Prostate gland (tissue), 2 donors: ENCODE measurements at regions not wholly inside any gene's neighbourhood (a gene's known extent, or its start where the extent isn't known, plus 50 kb on each side); places are given as distances from the start of the nearest gene placed in this dataset.

Source experiments
- DNase-seq: peaks from one replicate; pipeline ENCODE4 v3.0.0-alpha.2; 2019; ENCODE audit warnings: low spot score
- H3K27ac ChIP-seq, 2 donors: fragments of 200-600 bp; sonication (generic); 2 replicates each; pipeline ENCODE4 v1.5.1; 2017 to 2019
- H3K27me3 ChIP-seq: fragments of 200-600 bp; sonication (generic); replicated peaks from 2 replicates; pipeline ENCODE4 v1.5.1; 2019; ENCODE audit not compliant: insufficient read depth
- H3K36me3 ChIP-seq, 2 donors: fragments of 200-600 bp; sonication (generic); 1 replicate in 1 of 2; 2 replicates in 1 of 2; pipeline versions ENCODE4 v1.5.1 to v1.8.1; 2017 to 2019
- H3K4me1 ChIP-seq: fragments of 200-600 bp; sonication (generic); replicated peaks from 2 replicates; pipeline ENCODE4 v1.5.1; 2019
- H3K4me3 ChIP-seq, 2 donors: fragments of 200-600 bp; sonication (generic); 2 replicates each; pipeline ENCODE4 v1.5.1; 2017 to 2019
- H3K9me3 ChIP-seq: fragments of 200-600 bp; sonication (generic); 2 replicates; pipeline ENCODE4 v1.5.1; 2017
- POLR2A ChIP-seq: fragments of 450-650 bp; IDR thresholded peaks from one replicate; pipeline ENCODE4 v1.6.1; 2016; ENCODE audit warnings: antibody characterized with exemption, mild to moderate bottlenecking
- POLR2AphosphoS5 ChIP-seq: sonication (generic); formaldehyde crosslinking; IDR thresholded peaks from one replicate; pipeline ENCODE4 v1.6.1; 2017; ENCODE audit warnings: antibody characterized with exemption
- WGBS: methylation state at CpG from one replicate; pipeline ENCODE4 v1.1.5; 2018; 5-methylcytosine and 5-hydroxymethylcytosine counted together
- intact Hi-C: fragments of 100-400 bp; cut with DNase I; formaldehyde crosslinking; loops from one replicate; pipeline ENCODE4 v1.14.2; 2022
- TF ChIP-seq, protein P1 (sequence below), 4 experiments: fragments of 200-600 bp in 2 of 4; fragments of 450-650 bp in 2 of 4; sonication (generic) in 2 of 4; IDR thresholded peaks; 1 replicate in 3 of 4; 2 replicates in 1 of 4; pipeline ENCODE4 v1.5.1; 2016 to 2019; ENCODE audit warnings: antibody characterized with exemption in 4 of 4, mild to moderate bottlenecking in 2 of 4, moderate library complexity in 2 of 4

DNA sequence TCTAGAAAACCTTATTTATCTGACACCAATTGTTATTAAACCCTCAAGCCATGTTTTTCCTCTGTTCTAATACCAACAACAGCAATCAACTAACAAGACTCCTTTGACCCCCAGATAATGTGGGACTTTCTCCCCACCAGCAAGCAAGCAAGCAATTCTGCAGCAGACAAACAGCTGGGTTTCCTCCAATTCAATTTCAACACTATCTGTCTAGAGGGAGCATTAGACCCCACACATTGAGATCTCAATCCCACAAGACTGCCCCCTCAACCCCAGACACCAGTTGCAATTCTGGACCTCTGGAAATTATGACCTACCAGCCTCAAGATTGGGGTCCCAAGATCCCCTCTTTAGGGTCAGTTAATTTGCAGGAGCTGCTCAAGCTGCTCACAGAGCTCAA lies 89.4 kb upstream of the TMEM26 start:
- no peaks in the 10 kb centered on the region for H3K9me3 ChIP-seq
- no peaks in the 10 kb centered on the region for H3K4me1 ChIP-seq
- no peak overlapping the region for H3K4me3 ChIP-seq
- H3K27me3 ChIP-seq: no peaks in the 10 kb centered on the region
- no peaks in the 10 kb centered on the region for H3K36me3 ChIP-seq
- TF ChIP-seq POLR2A (no peak), POLR2AphosphoS5 (no peak)
- TF ChIP-seq, protein P1, sequence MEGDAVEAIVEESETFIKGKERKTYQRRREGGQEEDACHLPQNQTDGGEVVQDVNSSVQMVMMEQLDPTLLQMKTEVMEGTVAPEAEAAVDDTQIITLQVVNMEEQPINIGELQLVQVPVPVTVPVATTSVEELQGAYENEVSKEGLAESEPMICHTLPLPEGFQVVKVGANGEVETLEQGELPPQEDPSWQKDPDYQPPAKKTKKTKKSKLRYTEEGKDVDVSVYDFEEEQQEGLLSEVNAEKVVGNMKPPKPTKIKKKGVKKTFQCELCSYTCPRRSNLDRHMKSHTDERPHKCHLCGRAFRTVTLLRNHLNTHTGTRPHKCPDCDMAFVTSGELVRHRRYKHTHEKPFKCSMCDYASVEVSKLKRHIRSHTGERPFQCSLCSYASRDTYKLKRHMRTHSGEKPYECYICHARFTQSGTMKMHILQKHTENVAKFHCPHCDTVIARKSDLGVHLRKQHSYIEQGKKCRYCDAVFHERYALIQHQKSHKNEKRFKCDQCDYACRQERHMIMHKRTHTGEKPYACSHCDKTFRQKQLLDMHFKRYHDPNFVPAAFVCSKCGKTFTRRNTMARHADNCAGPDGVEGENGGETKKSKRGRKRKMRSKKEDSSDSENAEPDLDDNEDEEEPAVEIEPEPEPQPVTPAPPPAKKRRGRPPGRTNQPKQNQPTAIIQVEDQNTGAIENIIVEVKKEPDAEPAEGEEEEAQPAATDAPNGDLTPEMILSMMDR (IDR thresholded peaks at IDR 0.05): no peak
- no peak for DNase-seq
- intact Hi-C loops: no loop called here
- H3K27ac ChIP-seq: no peak overlapping the region

DNA sequence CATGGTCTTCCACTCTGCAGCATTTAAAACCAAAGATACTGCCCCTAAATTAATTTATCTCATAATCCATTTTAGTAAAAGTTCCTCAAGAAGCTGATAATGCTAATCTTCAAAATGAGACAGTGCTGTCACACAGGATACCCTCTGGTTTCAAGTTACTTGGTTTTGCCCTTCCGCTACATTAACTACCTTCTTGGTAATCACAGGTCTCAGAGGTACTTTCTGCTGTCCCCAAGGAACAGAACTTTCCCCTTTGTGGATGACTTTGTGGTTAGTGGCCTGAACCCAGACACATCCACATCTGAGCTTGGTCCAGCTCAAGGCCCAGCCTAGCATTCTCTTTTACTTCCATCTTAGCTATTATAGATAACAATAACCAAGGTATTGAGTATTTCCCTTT lies 88.8 kb upstream of the TMEM26 start:
- intact Hi-C loops: no loop called here
- Histone ChIP-seq H3K9me3 (no peaks in the 10 kb centered on the region), H3K4me3 (no peak overlapping the region), H3K27me3 (no peaks in the 10 kb centered on the region), H3K27ac (no peak overlapping the region), H3K4me1 (no peaks in the 10 kb centered on the region), H3K36me3 (no peaks in the 10 kb centered on the region)
- no peak for DNase-seq
- TF ChIP-seq POLR2A: no peak
- no peak for TF ChIP-seq POLR2AphosphoS5
- TF ChIP-seq, protein P1 (IDR thresholded peaks at IDR 0.05): no peak
- 100% methylated on average over 1 of the region's 1 CpG for WGBS

DNA sequence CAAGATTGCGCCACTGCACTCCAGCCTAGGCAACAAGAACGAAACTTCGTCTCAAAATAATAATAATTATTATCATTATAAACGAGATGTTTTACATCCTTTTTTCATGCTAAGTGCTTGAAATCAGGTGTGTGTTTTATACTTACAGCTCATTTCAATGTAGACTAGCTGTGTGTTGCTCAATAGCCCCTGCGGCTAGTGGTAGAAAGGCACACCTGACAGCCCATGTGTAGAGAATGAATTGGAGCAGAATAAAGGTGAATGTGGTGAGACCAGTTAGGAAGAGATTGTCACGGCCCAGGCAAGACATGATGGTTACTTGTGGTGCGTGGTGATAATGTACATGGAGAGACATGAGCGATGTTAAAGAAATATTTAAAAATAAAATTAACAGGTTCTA lies 86.7 kb upstream of the TMEM26 start:
- TF ChIP-seq POLR2AphosphoS5: no peak
- 96% methylated on average over 8 of the region's 8 CpGs for WGBS

DNA sequence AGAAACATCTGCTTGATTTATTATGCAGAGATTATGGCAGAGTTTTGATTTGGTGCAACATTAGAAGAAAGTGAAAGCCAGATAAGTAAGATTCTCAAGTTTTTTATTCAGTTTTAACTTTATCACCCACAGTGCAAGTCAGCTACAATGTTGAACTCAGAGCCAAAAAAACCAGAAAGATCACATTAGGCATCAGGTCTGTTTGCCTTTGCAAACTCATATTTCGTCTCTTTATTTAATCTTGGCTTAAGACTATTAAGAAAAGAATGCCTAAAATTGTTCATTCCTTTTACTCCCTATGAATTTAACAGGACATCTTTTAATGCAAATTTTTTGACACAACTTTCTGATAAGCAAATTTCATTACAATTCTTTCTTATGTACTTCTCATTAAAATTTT lies 76.0 kb upstream of the TMEM26 start:
- no peak overlapping the region for H3K27ac ChIP-seq
- H3K27me3 ChIP-seq: no peaks in the 10 kb centered on the region
- no peak for DNase-seq
- no peak for TF ChIP-seq POLR2A
- TF ChIP-seq, protein P1 (IDR thresholded peaks at IDR 0.05): no peak
- TF ChIP-seq POLR2AphosphoS5: no peak
- H3K9me3 ChIP-seq: no peaks in the 10 kb centered on the region
- no peaks in the 10 kb centered on the region for H3K36me3 ChIP-seq
- WGBS: 31% methylated on average over 1 of the region's 1 CpG
- H3K4me3 ChIP-seq: no peak overlapping the region
- no peaks in the 10 kb centered on the region for H3K4me1 ChIP-seq
- intact Hi-C loops: no loop called here

More for the DNA sequence above, 86.7 kb upstream of the TMEM26 start:
- Histone ChIP-seq H3K9me3 (no peaks in the 10 kb centered on the region), H3K27me3 (no peaks in the 10 kb centered on the region), H3K27ac (no peak overlapping the region), H3K4me1 (no peaks in the 10 kb centered on the region), H3K36me3 (no peaks in the 10 kb centered on the region), H3K4me3 (no peak overlapping the region)
- intact Hi-C loops: no loop called here
- no peak for DNase-seq

DNA sequence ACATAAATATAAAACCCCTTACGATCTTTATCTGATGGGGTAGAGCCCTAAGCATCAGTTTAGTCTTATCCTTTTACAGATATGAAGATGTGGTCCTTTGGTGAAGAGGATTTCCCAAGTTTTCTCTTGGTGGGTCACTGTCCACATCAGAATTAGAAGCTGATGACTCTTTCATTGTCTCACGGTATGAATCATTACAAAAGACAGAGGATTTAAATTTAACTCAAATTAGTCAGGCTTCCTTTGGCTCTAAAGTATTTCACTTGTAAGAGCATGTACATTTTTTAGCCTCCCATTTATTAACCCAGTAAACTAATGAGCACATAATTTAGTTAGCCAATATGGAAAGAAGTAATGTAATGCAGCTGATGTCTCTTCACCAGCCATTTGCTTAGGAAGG lies 49.9 kb upstream of the TMEM26 start:
- Histone ChIP-seq H3K36me3 (no peaks in the 10 kb centered on the region), H3K27ac (no peak overlapping the region), H3K4me3 (no peak overlapping the region), H3K27me3 (no peaks in the 10 kb centered on the region), H3K4me1 (no peaks in the 10 kb centered on the region), H3K9me3 (no peaks in the 10 kb centered on the region)
- no peak for DNase-seq
- 55% methylated on average over 2 of the region's 2 CpGs for WGBS
- no peak for TF ChIP-seq POLR2AphosphoS5
- no peak for TF ChIP-seq POLR2A
- TF ChIP-seq, protein P1 (IDR thresholded peaks at IDR 0.05): no peak
- intact Hi-C loops: no loop called here
